ENCODE measurements at regions not wholly inside any gene's neighbourhood (a gene's known extent, or its start where the extent isn't known, plus 50 kb on each side); places are given as distances from the start of the nearest gene placed in this dataset.

GRCh38 chr11:70509476-70509875, 111.1 kb downstream of the CTTN start:
- H3K4me3 ChIP-seq, result no peak overlapping the region
- no peaks in the 10 kb centered on the region for H3K36me3 ChIP-seq
- no peak overlapping the region for H3K27ac ChIP-seq
- no peak for TF ChIP-seq CTCF (IDR thresholded peaks at IDR 0.05)
- ATAC-seq (no peak), DNase-seq (no peak)
- H3K4me1 ChIP-seq, result no peaks in the 10 kb centered on the region
- no peaks in the 10 kb centered on the region for H3K27me3 ChIP-seq (ENCODE audit: low read depth)
- H3K9me3 ChIP-seq, result peaks cover 14% of the 10 kb centered on the region
- intact Hi-C loops (cut with DNase I), result no loop called here

GRCh38 chr11:70510106-70510505, 111.8 kb downstream of the CTTN start:
- intact Hi-C loops (cut with DNase I), result no loop called here
- H3K9me3 ChIP-seq, result peaks cover 14% of the 10 kb centered on the region
- ATAC-seq (no peak), DNase-seq (no peak)
- H3K27me3 ChIP-seq (ENCODE audit: low read depth), result no peaks in the 10 kb centered on the region
- no peaks in the 10 kb centered on the region for H3K4me1 ChIP-seq
- no peak overlapping the region for H3K4me3 ChIP-seq
- H3K36me3 ChIP-seq, result no peaks in the 10 kb centered on the region
- no peak for TF ChIP-seq CTCF (IDR thresholded peaks at IDR 0.05)
- no peak overlapping the region for H3K27ac ChIP-seq

- peak in 1 of 2 donors; percentile 24 for ATAC-seq
These were observed 112.2 kb downstream of the CTTN start for GRCh38 chr11:70510571-70510970.

GRCh38 chr11:70511345-70511744, 113.0 kb downstream of the CTTN start:
- intact Hi-C loops (cut with DNase I), result no loop called here
- DNase-seq (no peak), ATAC-seq (no peak)
- Histone ChIP-seq H3K4me1 (no peaks in the 10 kb centered on the region), H3K9me3 (peaks cover 14% of the 10 kb centered on the region), H3K36me3 (no peaks in the 10 kb centered on the region), H3K27me3 (ENCODE audit: low read depth) (no peaks in the 10 kb centered on the region), H3K27ac (no peak overlapping the region), H3K4me3 (no peak overlapping the region)
- peak; percentile 9 for TF ChIP-seq CTCF (IDR thresholded peaks at IDR 0.05)

More at GRCh38 chr11:70510571-70510970, 112.2 kb downstream of the CTTN start:
- Histone ChIP-seq H3K27me3 (ENCODE audit: low read depth) (no peaks in the 10 kb centered on the region), H3K9me3 (peaks cover 14% of the 10 kb centered on the region), H3K4me1 (no peaks in the 10 kb centered on the region), H3K4me3 (no peak overlapping the region), H3K36me3 (no peaks in the 10 kb centered on the region), H3K27ac (no peak overlapping the region)
- intact Hi-C loops (cut with DNase I), result no loop called here
- no peak for TF ChIP-seq CTCF (IDR thresholded peaks at IDR 0.05)
- no peak for DNase-seq

GRCh38 chr11:70512716-70513115, 114.4 kb downstream of the CTTN start:
- DNase-seq (no peak), ATAC-seq (no peak)
- H3K4me3 ChIP-seq, result no peak overlapping the region
- H3K36me3 ChIP-seq, result no peaks in the 10 kb centered on the region
- H3K27me3 ChIP-seq (ENCODE audit: low read depth), result no peaks in the 10 kb centered on the region
- H3K4me1 ChIP-seq, result no peaks in the 10 kb centered on the region
- H3K27ac ChIP-seq, result no peak overlapping the region
- H3K9me3 ChIP-seq, result peaks cover 14% of the 10 kb centered on the region
- TF ChIP-seq CTCF (IDR thresholded peaks at IDR 0.05), result no peak
- intact Hi-C loops (cut with DNase I), result no loop called here

GRCh38 chr11:70517203-70517602, 118.9 kb downstream of the CTTN start:
- ATAC-seq, result peak; percentile 54 to 62
- no peak for DNase-seq
- H3K36me3 ChIP-seq, result no peaks in the 10 kb centered on the region
- H3K27me3 ChIP-seq (ENCODE audit: low read depth), result no peaks in the 10 kb centered on the region
- no peak overlapping the region for H3K4me3 ChIP-seq
- no peak for TF ChIP-seq CTCF (IDR thresholded peaks at IDR 0.05)
- peaks cover 14% of the 10 kb centered on the region for H3K9me3 ChIP-seq
- no peak overlapping the region for H3K27ac ChIP-seq
- intact Hi-C loops (cut with DNase I), result no loop called here
- H3K4me1 ChIP-seq, result peaks cover 1% of the 10 kb centered on the region

Measured in lower lobe of right lung (tissue), 2 donors.